SK-N-SH (cell line): ENCODE measurements at regions not wholly inside any gene's neighbourhood (a gene's known extent, or its start where the extent isn't known, plus 50 kb on each side); places are given as distances from the start of the nearest gene placed in this dataset.

Experiments used
- CTCF ChIA-PET: fragments of 300-600, 350-600 bp; formaldehyde crosslinking; extraction: SDS; loops from one replicate; lab custom pipeline; 2021; lab: Yijun Ruan, JAX
- POLR2A ChIA-PET: fragments of 350-600 bp; sonication (Branson Sonifier 250); formaldehyde crosslinking; extraction: SDS; loops from one replicate; lab custom pipeline; 2020; ENCODE audit warnings: antibody characterized with exemption, inconsistent platforms; lab: Yijun Ruan, JAX
- DNase-seq: peaks from one replicate; pipeline ENCODE4 v3.0.0; 2012
- H2AFZ ChIP-seq: fragments of 200-600 bp; sonication (generic); 2 replicates; pipeline ENCODE4 v1.8.1; 2016; ENCODE audit warnings: antibody characterized with exemption, mild to moderate bottlenecking, low read depth
- H3F3A ChIP-seq: fragments of 200-600 bp; sonication (generic); replicated peaks from 2 replicates; pipeline ENCODE3; 2016; ENCODE audit warnings: antibody characterized with exemption, mild to moderate bottlenecking; ENCODE audit not compliant: insufficient read depth
- H3K27ac ChIP-seq, 2 experiments: fragments of 200-500 bp in 1 of 2; fragments of 200-600 bp in 1 of 2; sonication (Bioruptor generic) in 1 of 2; sonication (generic), shearing (Covaris generic) in 1 of 2; 2 replicates each; pipeline versions ENCODE4 v1.5.1 to v1.6.1; 2014 to 2016; ENCODE audit warnings: low read depth in 2 of 2, inconsistent platforms in 1 of 2, low read length in 1 of 2, mild to moderate bottlenecking in 1 of 2, mixed read lengths in 1 of 2
- H3K27me3 ChIP-seq: fragments of 200-600 bp; sonication (generic), shearing (Covaris generic); 2 replicates; pipeline ENCODE4 v1.6.1; 2016; ENCODE audit warnings: mixed run types; ENCODE audit not compliant: insufficient read depth
- H3K36me3 ChIP-seq, 2 experiments: fragments of 200-500 bp in 1 of 2; fragments of 200-600 bp in 1 of 2; sonication (Bioruptor generic) in 1 of 2; sonication (generic) in 1 of 2; replicated peaks in 1 of 2; 2 replicates each; pipeline versions ENCODE3 to v1.5.1; 2014 to 2016; ENCODE audit warnings: low read length in 1 of 2, mild to moderate bottlenecking in 1 of 2; ENCODE audit not compliant: insufficient read depth in 2 of 2, control insufficient read depth in 1 of 2
- H3K4me1 ChIP-seq, 2 experiments: fragments of 200-500 bp in 1 of 2; fragments of 200-600 bp in 1 of 2; sonication (Bioruptor generic) in 1 of 2; sonication (generic), shearing (Covaris generic) in 1 of 2; 2 replicates each; pipeline versions ENCODE4 v1.5.1 to v1.6.1; 2014 to 2016; ENCODE audit warnings: low read depth in 1 of 2, low read length in 1 of 2, mixed run types in 1 of 2; ENCODE audit not compliant: insufficient read depth in 2 of 2, control insufficient read depth in 1 of 2
- H3K4me2 ChIP-seq: fragments of 200-600 bp; sonication (generic), shearing (Covaris generic); 2 replicates; pipeline ENCODE4 v1.6.1; 2017; ENCODE audit warnings: mixed run types
- H3K4me3 ChIP-seq, 2 experiments: fragments of 200-500 bp in 1 of 2; fragments of 200-600 bp in 1 of 2; sonication (Bioruptor generic) in 1 of 2; sonication (generic), shearing (Covaris generic) in 1 of 2; 2 replicates each; pipeline versions ENCODE4 v1.5.1 to v1.8.1; 2014 to 2016; ENCODE audit warnings: low read depth in 2 of 2, inconsistent platforms in 1 of 2, low read length in 1 of 2, mild to moderate bottlenecking in 1 of 2, mixed read lengths in 1 of 2, moderate library complexity in 1 of 2
- H3K79me2 ChIP-seq: fragments of 200-600 bp; sonication (generic); 2 replicates; pipeline ENCODE4 v1.8.1; 2017; ENCODE audit warnings: mild to moderate bottlenecking; ENCODE audit not compliant: insufficient read depth
- H3K9ac ChIP-seq: fragments of 200-600 bp; sonication (generic); 2 replicates; pipeline ENCODE4 v1.6.1; 2017; ENCODE audit warnings: mixed run types
- H3K9me2 ChIP-seq: fragments of 200-600 bp; sonication (generic); 2 replicates; pipeline ENCODE4 v1.6.1; 2017; ENCODE audit warnings: mixed run types
- H3K9me3 ChIP-seq: fragments of 200-600 bp; sonication (generic); 2 replicates; pipeline ENCODE4 v1.6.1; 2017; ENCODE audit warnings: mixed run types, mild to moderate bottlenecking, moderate library complexity
- H4K20me1 ChIP-seq: fragments of 200-600 bp; sonication (generic); 2 replicates; pipeline ENCODE4 v1.6.1; 2017; ENCODE audit warnings: mild to moderate bottlenecking, mixed run types; ENCODE audit not compliant: insufficient read depth
- CHD2 ChIP-seq: fragments of 150-350 bp; IDR thresholded peaks from 2 replicates; pipeline ENCODE4 v1.6.1; 2018; ENCODE audit warnings: low read length; ENCODE audit not compliant: partially characterized antibody
- CTCF ChIP-seq: fragments of 200-600 bp; sonication (generic); IDR thresholded peaks from 2 replicates; pipeline ENCODE4 v1.6.1; 2017; ENCODE audit warnings: antibody characterized with exemption, mild to moderate bottlenecking, moderate library complexity
- FOSL2 ChIP-seq: IDR thresholded peaks from 2 replicates; pipeline ENCODE4 v1.4.0; 2012; ENCODE audit warnings: low read depth, mild to moderate bottlenecking, moderate library complexity, borderline replicate concordance
- FOXJ3 ChIP-seq: sonication (generic); formaldehyde crosslinking; IDR thresholded peaks from 2 replicates; pipeline ENCODE4 v1.5.1; 2020; ENCODE audit warnings: mild to moderate bottlenecking, missing genetic modification reagents
- FOXM1 ChIP-seq: IDR thresholded peaks from 2 replicates; pipeline ENCODE4 v1.4.0; 2012; ENCODE audit warnings: low read depth, mild to moderate bottlenecking
- GABPA ChIP-seq: IDR thresholded peaks from 2 replicates; pipeline ENCODE4 v1.4.0; 2012; ENCODE audit warnings: low read depth, mild to moderate bottlenecking
- JUND ChIP-seq: IDR thresholded peaks from 2 replicates; pipeline ENCODE4 v1.4.0; 2012
- MEF2A ChIP-seq: IDR thresholded peaks from 2 replicates; pipeline ENCODE4 v1.4.0; 2012; ENCODE audit warnings: low read depth, borderline replicate concordance
- MXI1 ChIP-seq: IDR thresholded peaks from 2 replicates; pipeline ENCODE4 v1.6.1; 2012; ENCODE audit warnings: mild to moderate bottlenecking, low read depth, low read length, improper control_type of control experiment
- POLR2AphosphoS5 ChIP-seq: IDR thresholded peaks from 2 replicates; pipeline ENCODE4 v1.6.1; 2012; ENCODE audit warnings: low read depth, low read length
- REST ChIP-seq: IDR thresholded peaks from 2 replicates; pipeline ENCODE4 v1.6.1; 2012; ENCODE audit warnings: mild to moderate bottlenecking, low read depth, low read length, moderate library complexity
- RFX5 ChIP-seq: IDR thresholded peaks from 2 replicates; pipeline ENCODE4 v1.6.1; 2012; ENCODE audit warnings: mild to moderate bottlenecking, improper control_type of control experiment, low read length
- RXRA ChIP-seq: IDR thresholded peaks from 2 replicates; pipeline ENCODE4 v1.4.0; 2012; ENCODE audit warnings: low read depth, mild to moderate bottlenecking, borderline replicate concordance
- SMC3 ChIP-seq: IDR thresholded peaks from 2 replicates; pipeline ENCODE4 v1.6.1; 2012; ENCODE audit warnings: low read depth, low read length, improper control_type of control experiment
- TCF12 ChIP-seq: IDR thresholded peaks from 2 replicates; pipeline ENCODE4 v1.4.0; 2012
- TEAD4 ChIP-seq: IDR thresholded peaks from 2 replicates; pipeline ENCODE4 v1.4.0; 2012; ENCODE audit warnings: mild to moderate bottlenecking, borderline replicate concordance; ENCODE audit not compliant: insufficient read depth
- USF1 ChIP-seq: IDR thresholded peaks from 2 replicates; pipeline ENCODE4 v1.4.0; 2012; ENCODE audit warnings: low read depth, borderline replicate concordance
- ZBTB33 ChIP-seq: IDR thresholded peaks from 2 replicates; pipeline ENCODE4 v1.4.0; 2012; ENCODE audit warnings: low read depth, borderline replicate concordance
- WGBS: methylation state at CpG from one replicate; pipeline ENCODE4 v1.1.6; 2017; ENCODE audit warnings: low lambda C conversion rate; 5-methylcytosine and 5-hydroxymethylcytosine counted together

GRCh38 chr18:34342960-34343359, 118.2 kb upstream of the NOL4 start:
- CTCF ChIA-PET: interaction anchor here (1.9 kb wide), 1 partner anchor 21 kb away, joined by 5 read pairs; no protein-coding TSS in a partner anchor
- TF ChIP-seq FOSL2: 0 out of 2 replicates have a peak, but pooled peaks have one; percentile 4
- peak; percentile 34; the same call in 1 of the 2 replicates for TF ChIP-seq TCF12
- no peak for TF ChIP-seq MXI1

GRCh38 chr18:34345738-34346137, 121.0 kb upstream of the NOL4 start:
- Histone ChIP-seq H4K20me1 (no peaks in the 10 kb centered on the region), H3K36me3 (no peaks in the 10 kb centered on the region), H3K9me2 (no peaks in the 10 kb centered on the region), H3K27ac (no peak overlapping the region), H3K9me3 (no peaks in the 10 kb centered on the region), H3K4me3 (no peak overlapping the region), H3K4me2 (no peak overlapping the region), H3K79me2 (no peaks in the 10 kb centered on the region), H2AFZ (no peak overlapping the region), H3F3A (no peaks in the 10 kb centered on the region), H3K9ac (no peak overlapping the region), H3K27me3 (no peaks in the 10 kb centered on the region), H3K4me1 (no peaks in the 10 kb centered on the region)
- ChIA-PET POLR2A (no interaction called here), CTCF (no interaction called here)
- no peak for DNase-seq
- no peak for TF ChIP-seq POLR2AphosphoS5
- TF ChIP-seq TEAD4: no peak
- no peak for TF ChIP-seq REST
- no peak for TF ChIP-seq FOXM1
- TF ChIP-seq JUND: no peak
- TF ChIP-seq GABPA: no peak
- TF ChIP-seq CTCF: no peak
- TF ChIP-seq RXRA: no peak
- no peak for TF ChIP-seq RFX5
- TF ChIP-seq TCF12: no peak
- TF ChIP-seq USF1: no peak
- TF ChIP-seq ZBTB33: no peak
- TF ChIP-seq MXI1: no peak
- no peak for TF ChIP-seq FOXJ3 (CRISPR knock-in tag)
- no peak for TF ChIP-seq SMC3
- no peak for TF ChIP-seq CHD2
- TF ChIP-seq MEF2A: no peak

More at GRCh38 chr18:34342960-34343359, 118.2 kb upstream of the NOL4 start:
- H2AFZ ChIP-seq: no peak overlapping the region
- 0% methylated on average over 1 of the region's 1 CpG for WGBS
- H3K4me1 ChIP-seq: no peaks in the 10 kb centered on the region
- H3K36me3 ChIP-seq: no peaks in the 10 kb centered on the region
- no peaks in the 10 kb centered on the region for H4K20me1 ChIP-seq
- H3K9me2 ChIP-seq: no peaks in the 10 kb centered on the region
- no peak overlapping the region for H3K4me2 ChIP-seq
- no peak overlapping the region for H3K27ac ChIP-seq
- no peaks in the 10 kb centered on the region for H3K27me3 ChIP-seq
- POLR2A ChIA-PET: no interaction called here
- H3F3A ChIP-seq: no peaks in the 10 kb centered on the region
- H3K79me2 ChIP-seq: no peaks in the 10 kb centered on the region
- H3K9ac ChIP-seq: no peak overlapping the region
- no peaks in the 10 kb centered on the region for H3K9me3 ChIP-seq
- DNase-seq: no peak
- no peak overlapping the region for H3K4me3 ChIP-seq
